Activated CD4-positive, alpha-beta T cell treated with anti-CD3 and anti-CD28 coated beads, Interleukin-2, Interleukin-6, amounts not matched to agents 100 ng/mL and 50 ng/mL, durations not matched to agents 16 hours and 8 hours (primary cell): ENCODE measurements at regions not wholly inside any gene's neighbourhood (a gene's known extent, or its start where the extent isn't known, plus 50 kb on each side); places are given as distances from the start of the nearest gene placed in this dataset.
"Not testable (repeated sequence)": the region's sequence is repeated elsewhere in the genome, so short reads cannot be mapped to it uniquely, and the experiment has no call there.

Experiments
- DNase-seq: peaks from one replicate; pipeline ENCODE4 v3.0.0-alpha.2; 2020

- DNase-seq = no peak
Observed at GRCh38 chr3:181929501-181929900, 217.8 kb downstream of the SOX2 start.

GRCh38 chr3:181930105-181930504 is 218.4 kb downstream of the SOX2 start:
- DNase-seq = no peak

DNA sequence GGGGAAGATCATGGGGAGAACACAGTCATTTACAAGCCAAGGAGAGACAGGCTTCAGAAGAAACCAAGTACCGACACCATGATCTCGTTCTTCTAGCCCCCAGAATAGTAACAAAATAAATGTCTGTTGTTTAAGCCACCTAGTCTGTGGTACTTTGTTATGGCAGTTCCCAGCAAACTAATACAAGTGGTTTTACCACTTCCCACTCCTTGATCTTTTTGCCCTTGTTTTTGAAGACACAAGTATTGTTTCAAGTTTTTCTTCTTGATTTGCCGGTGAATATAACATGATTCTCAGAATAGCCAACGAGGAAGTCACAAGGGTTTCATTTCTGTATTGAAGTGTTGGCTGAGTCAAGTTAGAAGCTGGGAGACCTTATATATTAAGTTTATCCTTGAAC is 220.3 kb downstream of the SOX2 start:
- DNase-seq = no peak

DNA sequence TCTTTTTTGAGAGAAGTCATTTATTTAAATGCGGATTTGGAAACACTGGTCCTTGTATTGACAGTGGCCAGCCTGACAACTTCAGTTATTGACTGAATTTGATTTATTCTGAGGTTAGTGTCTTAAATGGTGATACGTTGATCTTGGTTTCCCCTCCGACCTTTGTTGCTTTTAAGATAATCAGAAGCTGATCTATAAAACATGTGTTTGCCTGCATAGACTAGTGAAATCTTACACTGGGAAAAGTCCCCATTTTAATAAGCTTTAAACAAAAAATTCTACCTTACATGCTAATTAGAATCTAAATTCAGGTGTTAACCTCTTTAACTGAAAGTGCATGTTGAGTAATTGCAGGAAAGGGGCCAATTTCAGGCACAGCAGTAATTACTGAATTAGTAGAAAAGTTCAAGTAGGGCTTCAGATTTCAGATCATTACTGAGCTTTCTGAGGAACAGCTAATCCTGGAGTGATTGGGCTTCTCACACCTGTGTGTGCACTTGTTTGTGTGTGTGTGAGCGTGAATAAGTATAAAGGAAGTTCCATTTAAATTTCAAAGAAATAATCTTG is 221.4 kb downstream of the SOX2 start:
- DNase-seq = no peak

- no peak for DNase-seq
Observed at GRCh38 chr3:181935915-181936314, 224.2 kb downstream of the SOX2 start.

DNA sequence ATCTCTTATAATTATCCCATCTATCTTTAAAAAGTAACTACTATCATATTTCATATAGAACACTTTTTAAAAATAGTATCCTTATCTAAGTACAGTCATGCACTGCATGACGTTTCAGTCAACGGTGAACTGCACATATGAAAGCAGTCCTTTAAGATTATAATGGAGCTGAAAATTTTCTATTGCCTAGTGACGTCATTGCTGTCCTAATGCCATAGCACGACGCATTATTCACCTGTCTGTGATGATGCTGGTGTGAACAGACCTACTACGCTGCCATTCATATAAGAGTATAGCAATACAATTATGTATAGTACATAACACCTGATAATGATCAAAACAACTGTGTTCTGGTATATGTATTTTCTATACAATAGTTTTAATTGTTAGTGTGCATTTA is 225.0 kb downstream of the SOX2 start:
- no peak for DNase-seq

GRCh38 chr3:181938580-181938979 is 226.9 kb downstream of the SOX2 start:
- not testable (repeated sequence) for DNase-seq

DNA sequence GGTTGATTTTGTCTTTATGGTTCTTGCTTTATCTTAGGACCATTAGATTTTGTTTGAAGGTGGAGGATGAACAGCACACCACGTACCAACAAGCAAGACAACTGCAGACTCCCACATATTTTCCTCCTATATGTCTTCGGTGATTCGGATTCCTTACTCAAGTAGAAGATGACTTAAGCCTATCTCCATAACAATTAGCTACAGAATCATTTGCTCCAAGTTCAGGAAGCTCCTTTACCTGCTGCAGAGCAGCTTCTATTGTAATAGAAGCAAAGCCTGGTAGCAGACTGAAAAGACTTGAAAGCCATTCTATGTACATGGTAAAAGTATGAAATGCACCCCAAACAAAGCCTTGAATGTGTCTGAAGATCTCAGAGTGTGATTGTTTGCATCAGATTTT is 229.0 kb downstream of the SOX2 start:
- DNase-seq = no peak

GRCh38 chr3:181941250-181941649 is 229.5 kb downstream of the SOX2 start:
- no peak for DNase-seq

DNA sequence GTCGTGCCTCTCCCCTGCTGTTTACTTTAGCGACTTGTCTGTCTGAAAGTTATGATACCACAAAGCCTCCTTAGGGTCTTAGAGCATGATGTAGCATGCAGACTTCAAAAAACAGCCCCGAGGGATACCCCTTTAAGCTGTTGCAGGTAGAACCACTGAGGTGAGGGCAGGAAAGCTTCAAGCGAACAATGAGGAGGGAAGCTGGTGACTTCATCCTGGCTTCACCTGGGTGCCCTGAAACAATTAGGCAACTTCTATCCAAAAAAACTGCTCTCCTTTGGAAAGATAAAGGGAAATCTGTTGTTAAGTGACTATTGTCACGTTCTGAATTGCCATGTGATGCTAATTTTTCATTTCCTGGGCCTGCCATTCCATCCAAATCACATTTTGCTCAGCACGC is 231.6 kb downstream of the SOX2 start:
- no peak for DNase-seq

- no peak for DNase-seq
Observed at GRCh38 chr3:181947606-181948005, 235.9 kb downstream of the SOX2 start.

- DNase-seq = no peak
Observed at GRCh38 chr3:181948286-181948685, 236.6 kb downstream of the SOX2 start.

- DNase-seq = no peak
Observed at GRCh38 chr3:181952221-181952620, 240.5 kb downstream of the SOX2 start.

GRCh38 chr3:181952929-181953328 is 241.2 kb downstream of the SOX2 start:
- DNase-seq = no peak

- no peak for DNase-seq
Observed at GRCh38 chr3:181955566-181955965, 243.8 kb downstream of the SOX2 start.

- DNase-seq = no peak
Observed at GRCh38 chr3:181956122-181956521, 244.4 kb downstream of the SOX2 start.

DNA sequence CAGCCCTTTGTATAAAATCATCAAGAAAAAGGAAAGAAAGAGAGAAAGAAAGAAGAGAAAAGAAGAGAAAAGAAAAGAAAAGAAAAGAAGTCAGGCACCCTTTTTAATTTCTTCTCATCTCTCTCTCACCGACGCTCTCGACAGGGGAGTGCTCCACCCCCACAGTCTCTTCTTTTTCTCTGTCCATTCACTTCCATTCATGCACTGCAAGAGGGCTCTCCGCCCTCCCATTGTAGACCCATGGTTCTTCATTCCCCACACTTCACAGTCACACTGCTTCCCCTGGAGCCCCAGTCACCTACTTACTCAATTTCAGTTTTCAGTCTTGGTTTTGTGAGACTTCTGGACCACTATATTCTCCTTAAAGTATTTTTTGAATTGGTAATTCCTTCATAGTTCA is 254.7 kb downstream of the SOX2 start:
- DNase-seq = no peak

DNA sequence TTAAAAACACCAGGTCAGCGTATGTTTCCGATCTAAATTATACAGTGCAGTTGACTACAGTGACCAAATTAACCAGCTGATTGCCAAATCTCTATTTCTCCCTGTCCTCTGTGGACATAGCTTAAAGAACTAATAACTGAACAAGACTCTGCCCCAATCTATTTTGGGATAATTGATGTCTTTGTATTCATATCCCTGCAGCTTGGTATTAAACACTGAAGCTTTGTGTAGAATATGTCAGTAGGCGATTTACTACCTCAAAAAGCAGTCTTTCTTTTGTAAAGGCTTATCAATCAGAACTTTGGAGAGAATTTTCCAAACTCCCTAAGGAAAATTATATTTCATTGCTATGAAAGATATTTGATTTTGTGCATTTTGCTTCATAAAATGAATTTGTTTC is 258.2 kb downstream of the SOX2 start:
- no peak for DNase-seq

DNA sequence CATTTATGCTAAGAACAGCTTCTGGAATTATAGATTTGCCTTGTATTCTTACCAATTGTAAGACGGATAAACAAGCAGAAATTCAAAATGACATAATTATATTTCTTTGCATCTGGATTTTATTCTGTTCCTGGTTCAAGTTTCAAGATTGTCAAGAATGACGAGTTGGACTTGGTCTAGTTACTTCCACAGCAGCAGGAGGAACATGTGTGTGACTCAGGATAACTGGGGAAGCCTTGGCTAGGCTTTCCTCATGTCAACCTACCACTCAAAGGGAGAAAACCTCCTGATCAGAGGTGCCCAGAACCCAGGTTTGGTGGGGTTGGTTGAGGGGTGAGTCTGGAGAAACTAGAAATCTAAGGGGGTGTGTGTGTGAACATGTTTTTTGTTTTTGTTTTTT is 259.7 kb downstream of the SOX2 start:
- no peak for DNase-seq

GRCh38 chr3:181974198-181974597 is 262.5 kb downstream of the SOX2 start:
- no peak for DNase-seq

GRCh38 chr3:181976526-181976925 is 264.8 kb downstream of the SOX2 start:
- no peak for DNase-seq

DNA sequence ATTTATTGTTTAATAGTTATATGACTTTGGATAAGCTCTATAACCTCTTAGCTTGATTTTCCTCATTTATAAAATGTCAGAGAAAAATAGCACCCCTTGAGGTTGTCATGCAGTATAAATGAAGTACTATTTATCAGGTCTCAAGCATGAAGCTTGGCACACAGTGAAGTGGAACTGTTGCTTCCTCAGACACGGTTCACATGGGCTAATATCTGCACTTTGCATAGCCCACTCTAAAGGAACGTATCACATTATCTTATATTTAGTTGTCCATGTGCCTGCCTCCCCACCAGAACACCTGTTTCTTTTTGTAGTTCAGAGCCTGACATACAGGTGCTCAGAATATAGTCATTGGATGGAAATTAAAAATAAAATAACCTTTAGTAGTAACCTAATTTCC is 273.7 kb downstream of the SOX2 start:
- DNase-seq = no peak

GRCh38 chr3:181987736-181988135 is 276.0 kb downstream of the SOX2 start:
- DNase-seq = no peak

DNA sequence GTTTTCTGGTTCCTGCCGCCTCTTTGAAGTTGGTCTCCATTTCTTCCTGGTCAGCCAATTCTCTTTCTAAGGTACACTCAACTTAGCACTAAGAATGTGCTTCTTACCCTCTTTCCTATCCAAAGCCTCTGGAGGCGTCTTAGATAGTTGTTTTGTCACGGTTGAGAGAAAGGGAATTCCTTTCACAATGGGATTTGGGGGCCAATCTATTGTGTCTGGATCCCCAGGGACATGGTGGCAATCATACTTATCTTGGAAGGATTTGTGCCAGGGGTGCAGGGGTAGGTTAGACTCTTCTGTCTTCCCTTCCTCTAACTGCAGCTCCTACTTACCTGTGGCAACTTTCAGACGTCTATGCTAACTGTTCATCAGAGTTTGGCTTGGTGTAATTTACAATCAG is 287.1 kb downstream of the SOX2 start:
- no peak for DNase-seq

GRCh38 chr3:181999314-181999713 is 287.6 kb downstream of the SOX2 start:
- no peak for DNase-seq

DNA sequence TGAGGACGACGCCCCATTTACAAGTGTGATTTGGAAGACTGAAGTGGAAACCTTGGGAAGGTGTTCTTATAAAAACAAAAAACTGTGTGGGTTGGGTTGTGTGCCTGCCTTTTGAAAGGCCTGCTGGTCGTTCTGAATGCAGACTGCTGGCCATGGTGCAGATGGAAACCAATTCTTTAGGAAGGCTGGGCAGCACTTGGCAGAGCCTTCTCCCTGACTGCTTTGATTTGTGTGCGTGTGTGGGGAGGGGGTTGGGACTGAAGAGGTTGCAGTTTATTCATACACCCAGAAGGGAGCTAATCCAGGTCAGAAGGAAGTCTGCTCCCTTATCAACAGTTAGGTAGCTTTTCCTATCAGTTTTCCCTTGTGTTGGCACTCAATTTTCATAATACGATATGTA is 288.7 kb downstream of the SOX2 start:
- no peak for DNase-seq
